ENCODE measurements at regions not wholly inside any gene's neighbourhood (a gene's known extent, or its start where the extent isn't known, plus 50 kb on each side); places are given as distances from the start of the nearest gene placed in this dataset.

DNA sequence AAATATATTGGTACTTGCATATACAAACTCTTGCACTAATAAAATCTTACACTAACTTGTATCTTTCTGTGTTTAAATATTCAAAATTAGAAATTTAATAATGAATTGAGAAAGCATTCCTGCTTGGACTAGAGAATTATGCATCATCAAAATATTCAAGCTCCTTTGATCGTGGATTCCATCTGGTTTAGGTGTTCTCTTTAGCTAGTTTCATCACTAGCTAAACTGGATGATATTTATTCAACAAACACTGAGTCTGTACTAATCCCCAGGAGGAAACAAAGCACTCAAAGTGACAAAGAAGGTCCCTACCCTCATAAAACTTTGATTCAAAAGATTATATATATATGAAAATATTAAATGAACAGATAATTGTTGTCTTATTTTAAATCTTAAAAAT is 1360.9 kb upstream of the ALCAM start:
- TF ChIP-seq, protein P1, sequence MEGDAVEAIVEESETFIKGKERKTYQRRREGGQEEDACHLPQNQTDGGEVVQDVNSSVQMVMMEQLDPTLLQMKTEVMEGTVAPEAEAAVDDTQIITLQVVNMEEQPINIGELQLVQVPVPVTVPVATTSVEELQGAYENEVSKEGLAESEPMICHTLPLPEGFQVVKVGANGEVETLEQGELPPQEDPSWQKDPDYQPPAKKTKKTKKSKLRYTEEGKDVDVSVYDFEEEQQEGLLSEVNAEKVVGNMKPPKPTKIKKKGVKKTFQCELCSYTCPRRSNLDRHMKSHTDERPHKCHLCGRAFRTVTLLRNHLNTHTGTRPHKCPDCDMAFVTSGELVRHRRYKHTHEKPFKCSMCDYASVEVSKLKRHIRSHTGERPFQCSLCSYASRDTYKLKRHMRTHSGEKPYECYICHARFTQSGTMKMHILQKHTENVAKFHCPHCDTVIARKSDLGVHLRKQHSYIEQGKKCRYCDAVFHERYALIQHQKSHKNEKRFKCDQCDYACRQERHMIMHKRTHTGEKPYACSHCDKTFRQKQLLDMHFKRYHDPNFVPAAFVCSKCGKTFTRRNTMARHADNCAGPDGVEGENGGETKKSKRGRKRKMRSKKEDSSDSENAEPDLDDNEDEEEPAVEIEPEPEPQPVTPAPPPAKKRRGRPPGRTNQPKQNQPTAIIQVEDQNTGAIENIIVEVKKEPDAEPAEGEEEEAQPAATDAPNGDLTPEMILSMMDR (IDR thresholded peaks at IDR 0.05; ENCODE audit: low read depth, low read length) = no peak
- TF ChIP-seq MYC (IDR thresholded peaks at IDR 0.05; ENCODE audit: low read depth, low read length) = no peak
- TF ChIP-seq POLR2A (IDR thresholded peaks at IDR 0.05; ENCODE audit: extremely low read depth, insufficient read length) = no peak

Data from NB4 (cell line).